ENCODE measurements at regions not wholly inside any gene's neighbourhood (a gene's known extent, or its start where the extent isn't known, plus 50 kb on each side); places are given as distances from the start of the nearest gene placed in this dataset.

DNA sequence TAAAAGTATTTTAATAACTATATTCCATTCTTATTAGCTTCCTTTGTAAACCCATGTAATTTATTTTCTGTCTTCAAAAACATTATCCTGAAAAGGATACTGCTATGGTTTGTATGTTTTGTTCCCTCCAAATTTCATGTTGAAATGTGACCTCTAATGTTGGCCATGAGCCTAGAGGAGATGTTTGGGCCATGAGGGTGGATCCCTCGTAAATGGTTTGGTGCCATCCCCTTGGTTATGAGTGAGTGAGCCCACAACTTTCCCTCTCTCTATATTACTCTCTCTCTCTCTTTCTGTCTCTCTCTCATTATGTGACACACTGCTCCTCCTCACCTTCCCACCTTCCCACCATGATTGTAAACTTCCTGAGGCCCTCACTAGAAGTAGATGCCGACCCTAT, 357.7 kb downstream of the MFSD1 start:
- H3K4me3 ChIP-seq (ENCODE audit: low read length): no peak overlapping the region
- H3K9me3 ChIP-seq (ENCODE audit: control insufficient read depth, insufficient read depth, low read length): no peaks in the 10 kb centered on the region
- H3K9me2 ChIP-seq (replicated peaks; ENCODE audit: control insufficient read depth, low read length): no peaks in the 10 kb centered on the region
- no peak for TF ChIP-seq EZH2phosphoT487 (IDR thresholded peaks at IDR 0.05; ENCODE audit: borderline replicate concordance, low read length)
- TF ChIP-seq, protein P1, sequence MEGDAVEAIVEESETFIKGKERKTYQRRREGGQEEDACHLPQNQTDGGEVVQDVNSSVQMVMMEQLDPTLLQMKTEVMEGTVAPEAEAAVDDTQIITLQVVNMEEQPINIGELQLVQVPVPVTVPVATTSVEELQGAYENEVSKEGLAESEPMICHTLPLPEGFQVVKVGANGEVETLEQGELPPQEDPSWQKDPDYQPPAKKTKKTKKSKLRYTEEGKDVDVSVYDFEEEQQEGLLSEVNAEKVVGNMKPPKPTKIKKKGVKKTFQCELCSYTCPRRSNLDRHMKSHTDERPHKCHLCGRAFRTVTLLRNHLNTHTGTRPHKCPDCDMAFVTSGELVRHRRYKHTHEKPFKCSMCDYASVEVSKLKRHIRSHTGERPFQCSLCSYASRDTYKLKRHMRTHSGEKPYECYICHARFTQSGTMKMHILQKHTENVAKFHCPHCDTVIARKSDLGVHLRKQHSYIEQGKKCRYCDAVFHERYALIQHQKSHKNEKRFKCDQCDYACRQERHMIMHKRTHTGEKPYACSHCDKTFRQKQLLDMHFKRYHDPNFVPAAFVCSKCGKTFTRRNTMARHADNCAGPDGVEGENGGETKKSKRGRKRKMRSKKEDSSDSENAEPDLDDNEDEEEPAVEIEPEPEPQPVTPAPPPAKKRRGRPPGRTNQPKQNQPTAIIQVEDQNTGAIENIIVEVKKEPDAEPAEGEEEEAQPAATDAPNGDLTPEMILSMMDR (IDR thresholded peaks at IDR 0.05; ENCODE audit: low read depth, low read length, poor library complexity, severe bottlenecking): no peak
- no peaks in the 10 kb centered on the region for H3K4me1 ChIP-seq (ENCODE audit: control insufficient read depth, low read length)
- no peak overlapping the region for H3K27ac ChIP-seq (ENCODE audit: low read depth, low read length)
- H3K27me3 ChIP-seq (ENCODE audit: control insufficient read depth, low read length): no peaks in the 10 kb centered on the region; the same call in 1 of the 2 replicates
- H3F3A ChIP-seq (ENCODE audit: control insufficient read depth, insufficient read depth): no peaks in the 10 kb centered on the region
- no peak overlapping the region for H3K4me2 ChIP-seq (ENCODE audit: low read length)
- no peaks in the 10 kb centered on the region for H4K20me1 ChIP-seq (ENCODE audit: control insufficient read depth, insufficient read depth, low read depth, low read length)
- no peaks in the 10 kb centered on the region for H3K79me2 ChIP-seq (ENCODE audit: control insufficient read depth, low read length)
- no peaks in the 10 kb centered on the region for H3K36me3 ChIP-seq (ENCODE audit: control insufficient read depth, low read length)

DNA sequence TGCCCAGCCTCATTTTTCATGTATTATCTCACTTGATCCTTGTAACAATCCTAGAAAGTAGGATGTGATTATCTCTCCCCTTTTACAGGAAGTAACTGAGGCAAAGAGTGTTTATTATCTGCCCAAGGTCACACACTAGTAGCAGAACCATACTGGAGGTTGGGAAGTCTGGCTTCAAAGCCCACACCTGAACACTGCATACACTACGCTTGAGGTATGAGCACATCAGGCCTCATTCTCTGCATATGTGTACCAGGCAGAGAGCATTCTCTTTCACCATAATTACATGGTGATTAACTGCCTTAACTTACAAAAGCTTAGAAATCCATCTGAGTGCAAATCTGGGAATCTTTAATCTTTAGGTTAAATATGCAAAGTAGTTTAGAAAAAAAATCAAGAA, 361.8 kb downstream of the MFSD1 start:
- Histone ChIP-seq H3K9me2 (replicated peaks; ENCODE audit: control insufficient read depth, low read length) (no peaks in the 10 kb centered on the region), H3K4me3 (ENCODE audit: low read length) (no peak overlapping the region), H3K79me2 (ENCODE audit: control insufficient read depth, low read length) (no peaks in the 10 kb centered on the region), H3F3A (ENCODE audit: control insufficient read depth, insufficient read depth) (no peaks in the 10 kb centered on the region), H3K4me2 (ENCODE audit: low read length) (no peak overlapping the region), H3K27me3 (ENCODE audit: control insufficient read depth, low read length) (no peaks in the 10 kb centered on the region), H3K27ac (ENCODE audit: low read depth, low read length) (no peak overlapping the region), H4K20me1 (ENCODE audit: control insufficient read depth, insufficient read depth, low read depth, low read length) (no peaks in the 10 kb centered on the region), H3K9me3 (ENCODE audit: control insufficient read depth, insufficient read depth, low read length) (no peaks in the 10 kb centered on the region), H3K4me1 (ENCODE audit: control insufficient read depth, low read length) (no peaks in the 10 kb centered on the region), H3K36me3 (ENCODE audit: control insufficient read depth, low read length) (no peaks in the 10 kb centered on the region)
- TF ChIP-seq, protein P1 (IDR thresholded peaks at IDR 0.05; ENCODE audit: low read depth, low read length, poor library complexity, severe bottlenecking): no peak
- TF ChIP-seq EZH2phosphoT487 (IDR thresholded peaks at IDR 0.05; ENCODE audit: borderline replicate concordance, low read length): no peak

DNA sequence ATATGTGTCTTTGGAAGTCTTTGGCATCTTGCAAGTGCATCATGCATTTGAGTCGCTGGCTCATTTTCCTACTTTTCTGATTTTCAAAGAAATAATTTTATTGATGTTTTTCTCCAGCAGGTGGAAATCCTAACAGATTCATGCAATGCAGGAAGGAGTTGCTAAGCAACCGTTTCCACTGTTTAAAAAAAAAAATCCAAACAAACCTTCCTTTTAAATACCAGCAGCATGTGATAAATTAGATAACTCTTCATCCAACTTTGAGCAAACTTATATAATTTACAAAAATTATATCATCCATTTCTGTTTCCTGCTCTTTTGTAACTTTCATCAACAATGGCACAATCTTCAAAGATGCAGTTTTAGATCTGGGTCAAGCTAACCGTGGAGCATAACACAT, 364.1 kb downstream of the MFSD1 start:
- no peaks in the 10 kb centered on the region for H3K4me1 ChIP-seq (ENCODE audit: control insufficient read depth, low read length)
- no peaks in the 10 kb centered on the region for H3F3A ChIP-seq (ENCODE audit: control insufficient read depth, insufficient read depth)
- no peak overlapping the region for H3K4me3 ChIP-seq (ENCODE audit: low read length)
- TF ChIP-seq EZH2phosphoT487 (IDR thresholded peaks at IDR 0.05; ENCODE audit: borderline replicate concordance, low read length): no peak
- TF ChIP-seq, protein P1 (IDR thresholded peaks at IDR 0.05; ENCODE audit: low read depth, low read length, poor library complexity, severe bottlenecking): no peak
- no peaks in the 10 kb centered on the region for H3K9me3 ChIP-seq (ENCODE audit: control insufficient read depth, insufficient read depth, low read length)
- H3K9me2 ChIP-seq (replicated peaks; ENCODE audit: control insufficient read depth, low read length): no peaks in the 10 kb centered on the region
- no peaks in the 10 kb centered on the region for H3K27me3 ChIP-seq (ENCODE audit: control insufficient read depth, low read length)
- H3K4me2 ChIP-seq (ENCODE audit: low read length): no peak overlapping the region
- H4K20me1 ChIP-seq (ENCODE audit: control insufficient read depth, insufficient read depth, low read depth, low read length): no peaks in the 10 kb centered on the region
- H3K79me2 ChIP-seq (ENCODE audit: control insufficient read depth, low read length): no peaks in the 10 kb centered on the region
- no peak overlapping the region for H3K27ac ChIP-seq (ENCODE audit: low read depth, low read length)
- no peaks in the 10 kb centered on the region for H3K36me3 ChIP-seq (ENCODE audit: control insufficient read depth, low read length)

Data from DOHH2 (cell line).